ENCODE measurements at regions not wholly inside any gene's neighbourhood (a gene's known extent, or its start where the extent isn't known, plus 50 kb on each side); places are given as distances from the start of the nearest gene placed in this dataset.

- no peak for TF ChIP-seq ZFX (IDR thresholded peaks at IDR 0.05)
- TF ChIP-seq CTCF (conservative IDR thresholded peaks at IDR 0.05) = no peak
- H3K27ac ChIP-seq = no peak overlapping the region
Measured at GRCh38 chr1:204751480-204751879, 65.9 kb upstream of the LRRN2 start.

- TF ChIP-seq ZFX (IDR thresholded peaks at IDR 0.05) = no peak
- TF ChIP-seq CTCF (conservative IDR thresholded peaks at IDR 0.05) = peak; percentile 45
- no peak overlapping the region for H3K27ac ChIP-seq
Measured at GRCh38 chr1:204751883-204752687, 66.5 kb upstream of the LRRN2 start.

DNA sequence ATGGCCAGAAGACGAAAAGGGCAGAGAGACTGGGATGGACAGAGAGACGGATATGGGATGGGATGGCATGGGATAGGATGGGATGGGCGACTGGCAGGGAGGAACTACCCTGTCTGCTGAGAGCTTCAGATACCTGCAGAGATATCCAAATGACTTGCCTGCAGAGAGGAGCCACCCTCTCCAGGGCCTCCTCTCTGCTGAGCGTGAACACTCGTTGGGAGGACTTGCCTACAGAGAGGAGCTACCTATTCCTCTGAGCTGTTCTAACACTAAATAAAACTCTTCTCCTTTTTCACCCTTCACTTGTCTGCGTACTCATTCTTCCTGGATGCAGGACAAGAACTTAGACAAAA is 67.1 kb upstream of the LRRN2 start:
- TF ChIP-seq ZFX (IDR thresholded peaks at IDR 0.05) (no peak), CTCF (conservative IDR thresholded peaks at IDR 0.05) (no peak)
- no peak overlapping the region for H3K27ac ChIP-seq

GRCh38 chr1:204754821-204755220 is 69.3 kb upstream of the LRRN2 start:
- TF ChIP-seq CTCF (conservative IDR thresholded peaks at IDR 0.05) = no peak
- no peak for TF ChIP-seq ZFX (IDR thresholded peaks at IDR 0.05)
- no peak overlapping the region for H3K27ac ChIP-seq

GRCh38 chr1:204756349-204756748 is 70.8 kb upstream of the LRRN2 start:
- H3K27ac ChIP-seq = no peak overlapping the region
- TF ChIP-seq CTCF (conservative IDR thresholded peaks at IDR 0.05) (no peak), ZFX (IDR thresholded peaks at IDR 0.05) (no peak)

- no peak for TF ChIP-seq ZFX (IDR thresholded peaks at IDR 0.05)
- no peak for TF ChIP-seq CTCF (conservative IDR thresholded peaks at IDR 0.05)
- no peak overlapping the region for H3K27ac ChIP-seq
Measured at GRCh38 chr1:204756811-204757210, 71.3 kb upstream of the LRRN2 start.

GRCh38 chr1:204758601-204759000 is 73.1 kb upstream of the LRRN2 start:
- no peak for TF ChIP-seq ZFX (IDR thresholded peaks at IDR 0.05)
- no peak for TF ChIP-seq CTCF (conservative IDR thresholded peaks at IDR 0.05)
- no peak overlapping the region for H3K27ac ChIP-seq

Measured in C4-2B (cell line).